Mesenchymal stem cell (in vitro differentiated cells and primary cell): ENCODE measurements at regions not wholly inside any gene's neighbourhood (a gene's known extent, or its start where the extent isn't known, plus 50 kb on each side); places are given as distances from the start of the nearest gene placed in this dataset.

Experiments used
- DNase-seq: peaks from one replicate; pipeline ENCODE4 v3.0.0-alpha.2; 2013
- H2AFZ ChIP-seq: one replicate; pipeline ENCODE4 v1.6.1; 2013; ENCODE audit warnings: low read depth, mild to moderate bottlenecking, control low read depth, inconsistent platforms, low read length, moderate library complexity
- H2AK5ac ChIP-seq: 2 replicates; pipeline ENCODE4 v1.6.1; 2013; ENCODE audit warnings: low read length, moderate library complexity, mild to moderate bottlenecking, inconsistent platforms; ENCODE audit not compliant: severe bottlenecking
- H2BK120ac ChIP-seq: one replicate; pipeline ENCODE4 v1.6.1; 2013; ENCODE audit warnings: low read depth, mild to moderate bottlenecking, inconsistent platforms, low read length, moderate library complexity
- H2BK12ac ChIP-seq, 2 experiments: one replicate each; pipeline ENCODE4 v1.6.1; 2013; ENCODE audit warnings: inconsistent platforms in 2 of 2, low read length in 2 of 2, mild to moderate bottlenecking in 2 of 2, moderate library complexity in 2 of 2, control low read depth in 1 of 2
- H2BK15ac ChIP-seq: one replicate; pipeline ENCODE4 v1.6.1; 2013; ENCODE audit warnings: mild to moderate bottlenecking, low read depth, inconsistent platforms; ENCODE audit not compliant: poor library complexity, severe bottlenecking
- H2BK5ac ChIP-seq: 2 replicates; pipeline ENCODE4 v1.6.1; 2013; ENCODE audit warnings: low read depth, mild to moderate bottlenecking, low read length, control low read depth, inconsistent platforms; ENCODE audit not compliant: poor library complexity, severe bottlenecking
- H3K14ac ChIP-seq, 2 experiments: one replicate each; pipeline ENCODE4 v1.6.1; 2013; ENCODE audit warnings: inconsistent platforms in 2 of 2, low read length in 2 of 2, control low read depth in 1 of 2, mild to moderate bottlenecking in 1 of 2, moderate library complexity in 1 of 2
- H3K18ac ChIP-seq, 2 experiments: one replicate each; pipeline ENCODE4 v1.6.1; 2013; ENCODE audit warnings: inconsistent platforms in 2 of 2, low read length in 2 of 2, control low read depth in 1 of 2, low read depth in 1 of 2, mild to moderate bottlenecking in 1 of 2
- H3K23ac ChIP-seq, 2 experiments: one replicate each; pipeline ENCODE4 v1.6.1; 2013; ENCODE audit warnings: inconsistent platforms in 2 of 2, low read length in 2 of 2, mild to moderate bottlenecking in 2 of 2, moderate library complexity in 2 of 2, control low read depth in 1 of 2
- H3K27ac ChIP-seq: 2 replicates; pipeline ENCODE4 v1.5.1; 2013; ENCODE audit warnings: mild to moderate bottlenecking, moderate library complexity, low read length, control low read depth, inconsistent platforms; ENCODE audit not compliant: poor library complexity, severe bottlenecking
- H3K27me3 ChIP-seq, 2 experiments: 2 replicates each; pipeline versions ENCODE4 v1.6.1 to v1.7.0; 2013; ENCODE audit warnings: low read length in 2 of 2, mild to moderate bottlenecking in 2 of 2, moderate library complexity in 2 of 2, control low read depth in 1 of 2, inconsistent platforms in 1 of 2; ENCODE audit not compliant: control insufficient read depth in 1 of 2, insufficient read depth in 1 of 2
- H3K36me3 ChIP-seq, 2 experiments: 2 replicates each; pipeline versions ENCODE4 v1.6.1 to v1.7.0; 2013; ENCODE audit warnings: low read length in 2 of 2, control low read depth in 1 of 2, inconsistent platforms in 1 of 2, low read depth in 1 of 2, mild to moderate bottlenecking in 1 of 2; ENCODE audit not compliant: insufficient read depth in 2 of 2, control insufficient read depth in 1 of 2
- H3K4ac ChIP-seq, 2 experiments: one replicate each; pipeline ENCODE4 v1.6.1; 2013; ENCODE audit warnings: inconsistent platforms in 2 of 2, low read length in 2 of 2, mild to moderate bottlenecking in 2 of 2, moderate library complexity in 2 of 2, control low read depth in 1 of 2, low read depth in 1 of 2
- H3K4me1 ChIP-seq: 2 replicates; pipeline ENCODE4 v1.6.1; 2013; ENCODE audit warnings: low read depth, low read length, control low read depth; ENCODE audit not compliant: control insufficient read depth, insufficient read depth
- H3K4me2 ChIP-seq: 2 replicates; pipeline ENCODE4 v1.6.1; 2013; ENCODE audit warnings: low read length, mild to moderate bottlenecking, inconsistent platforms; ENCODE audit not compliant: poor library complexity, severe bottlenecking
- H3K4me3 ChIP-seq, 2 experiments: 2 replicates each; pipeline versions ENCODE4 v1.5.1 to v1.7.0; 2013; ENCODE audit warnings: low read length in 2 of 2, mild to moderate bottlenecking in 2 of 2, control low read depth in 1 of 2, low read depth in 1 of 2; ENCODE audit not compliant: insufficient read depth in 1 of 2
- H3K79me1 ChIP-seq: replicated peaks from 2 replicates; pipeline ENCODE4 v1.6.1; 2013; ENCODE audit warnings: mild to moderate bottlenecking, control low read depth, low read length, inconsistent platforms; ENCODE audit not compliant: poor library complexity, severe bottlenecking
- H3K9ac ChIP-seq: 2 replicates; pipeline ENCODE4 v1.7.0; 2013; ENCODE audit warnings: mild to moderate bottlenecking, low read length, moderate library complexity
- H3K9me3 ChIP-seq: 2 replicates; pipeline ENCODE4 v1.7.0; 2013; ENCODE audit warnings: mild to moderate bottlenecking, low read length; ENCODE audit not compliant: control insufficient read depth
- H4K8ac ChIP-seq: one replicate; pipeline ENCODE4 v1.6.1; 2013; ENCODE audit warnings: inconsistent platforms, mild to moderate bottlenecking, low read length, moderate library complexity
- H4K91ac ChIP-seq: one replicate; pipeline ENCODE4 v1.6.1; 2013; ENCODE audit warnings: mild to moderate bottlenecking, low read length, inconsistent platforms
- WGBS: methylation state at CpG from one replicate; pipeline ENCODE4 v1.1.7; 2013; ENCODE audit warnings: mixed read lengths; 5-methylcytosine and 5-hydroxymethylcytosine counted together

GRCh38 chrX:56066016-56066415, 166.1 kb upstream of the KLF8 start:
- no peak overlapping the region for H2BK15ac ChIP-seq
- H3K79me1 ChIP-seq: peaks cover 9% of the 10 kb centered on the region
- H3K4me2 ChIP-seq: no peak overlapping the region
- H2BK120ac ChIP-seq: no peak overlapping the region
- no peak overlapping the region for H2BK5ac ChIP-seq
- 66% methylated on average over 2 of the region's 2 CpGs for WGBS
- H3K4me1 ChIP-seq: no peaks in the 10 kb centered on the region
- H3K9ac ChIP-seq: no peak overlapping the region
- no peak overlapping the region for H2BK12ac ChIP-seq
- H2AK5ac ChIP-seq: no peak overlapping the region
- H3K27me3 ChIP-seq: no peaks in the 10 kb centered on the region
- peaks cover 17% of the 10 kb centered on the region for H3K9me3 ChIP-seq
- H2AFZ ChIP-seq: no peak overlapping the region
- no peak overlapping the region for H4K91ac ChIP-seq
- no peak overlapping the region for H3K18ac ChIP-seq
- H3K36me3 ChIP-seq: no peaks in the 10 kb centered on the region
- no peak overlapping the region for H3K4ac ChIP-seq
- H4K8ac ChIP-seq: no peak overlapping the region
- DNase-seq: no peak
- no peak overlapping the region for H3K14ac ChIP-seq
- H3K27ac ChIP-seq: no peak overlapping the region
- no peak overlapping the region for H3K4me3 ChIP-seq
- no peak overlapping the region for H3K23ac ChIP-seq

- Histone ChIP-seq H2BK15ac (no peak overlapping the region), H2BK120ac (no peak overlapping the region), H3K23ac (no peak overlapping the region), H3K4ac (no peak overlapping the region), H2BK5ac (no peak overlapping the region), H2BK12ac (no peak overlapping the region), H2AFZ (no peak overlapping the region), H4K91ac (no peak overlapping the region), H3K9ac (no peak overlapping the region), H3K36me3 (no peaks in the 10 kb centered on the region), H3K9me3 (peaks cover 10% of the 10 kb centered on the region), H4K8ac (no peak overlapping the region), H3K79me1 (peaks cover 8% of the 10 kb centered on the region), H3K14ac (no peak overlapping the region), H3K4me3 (no peak overlapping the region), H3K18ac (no peak overlapping the region), H3K27ac (no peak overlapping the region), H3K4me2 (no peak overlapping the region), H2AK5ac (no peak overlapping the region), H3K4me1 (no peaks in the 10 kb centered on the region), H3K27me3 (no peaks in the 10 kb centered on the region)
- 69% methylated on average over 4 of the region's 4 CpGs for WGBS
- DNase-seq: no peak
Measured at GRCh38 chrX:56068274-56068758, 163.8 kb upstream of the KLF8 start.

GRCh38 chrX:56069299-56069931, 162.7 kb upstream of the KLF8 start:
- H3K4me1 ChIP-seq: no peaks in the 10 kb centered on the region
- no peaks in the 10 kb centered on the region for H3K36me3 ChIP-seq
- H3K18ac ChIP-seq: no peak overlapping the region
- peaks cover 6% of the 10 kb centered on the region for H3K79me1 ChIP-seq
- no peak overlapping the region for H3K9ac ChIP-seq
- no peak overlapping the region for H3K27ac ChIP-seq
- H3K4me3 ChIP-seq: no peak overlapping the region
- no peaks in the 10 kb centered on the region for H3K27me3 ChIP-seq
- no peak overlapping the region for H3K23ac ChIP-seq
- no peak overlapping the region for H3K4me2 ChIP-seq
- WGBS: 81% methylated on average over 8 of the region's 9 CpGs
- no peak overlapping the region for H2BK12ac ChIP-seq
- H2BK5ac ChIP-seq: no peak overlapping the region
- H2BK15ac ChIP-seq: no peak overlapping the region
- H2AFZ ChIP-seq: no peak overlapping the region
- no peak overlapping the region for H3K4ac ChIP-seq
- no peak overlapping the region for H4K91ac ChIP-seq
- DNase-seq: no peak
- no peak overlapping the region for H3K14ac ChIP-seq
- no peak overlapping the region for H4K8ac ChIP-seq
- no peak overlapping the region for H2BK120ac ChIP-seq
- H3K9me3 ChIP-seq: peaks cover 5% of the 10 kb centered on the region
- no peak overlapping the region for H2AK5ac ChIP-seq

- peaks cover 0 to 8% of the 10 kb centered on the region in 2 experiments for H3K27me3 ChIP-seq
- H3K36me3 ChIP-seq: no peaks in the 10 kb centered on the region
- H3K27ac ChIP-seq: no peak overlapping the region
- no peak overlapping the region for H3K18ac ChIP-seq
- H3K4ac ChIP-seq: no peak overlapping the region
- no peak overlapping the region for H4K8ac ChIP-seq
- no peak overlapping the region for H2BK120ac ChIP-seq
- no peaks in the 10 kb centered on the region for H3K9me3 ChIP-seq
- 75% methylated on average over 1 of the region's 2 CpGs for WGBS
- no peak for DNase-seq
- H3K4me2 ChIP-seq: no peak overlapping the region
- no peak overlapping the region for H2AK5ac ChIP-seq
- H3K4me3 ChIP-seq: no peak overlapping the region
- no peaks in the 10 kb centered on the region for H3K4me1 ChIP-seq
- H2BK5ac ChIP-seq: no peak overlapping the region
- no peak overlapping the region for H3K23ac ChIP-seq
- no peak overlapping the region for H2BK15ac ChIP-seq
- H2AFZ ChIP-seq: no peak overlapping the region
- H3K79me1 ChIP-seq: no peaks in the 10 kb centered on the region
- H3K14ac ChIP-seq: no peak overlapping the region
- no peak overlapping the region for H4K91ac ChIP-seq
- H3K9ac ChIP-seq: no peak overlapping the region
- H2BK12ac ChIP-seq: no peak overlapping the region
Measured at GRCh38 chrX:56089376-56089775, 142.8 kb upstream of the KLF8 start.
